NCI-H1105 treated with DMSO at 0.1 percent for 48 hours (cell line): ENCODE measurements at regions not wholly inside any gene's neighbourhood (a gene's known extent, or its start where the extent isn't known, plus 50 kb on each side); places are given as distances from the start of the nearest gene placed in this dataset.
"Not testable (repeated sequence)": the region's sequence is repeated elsewhere in the genome, so short reads cannot be mapped to it uniquely, and the experiment has no call there.

Source experiments
- DNase-seq: peaks from one replicate; lab custom pipeline; 2025; lab: John Stamatoyannopoulos, UW

DNA sequence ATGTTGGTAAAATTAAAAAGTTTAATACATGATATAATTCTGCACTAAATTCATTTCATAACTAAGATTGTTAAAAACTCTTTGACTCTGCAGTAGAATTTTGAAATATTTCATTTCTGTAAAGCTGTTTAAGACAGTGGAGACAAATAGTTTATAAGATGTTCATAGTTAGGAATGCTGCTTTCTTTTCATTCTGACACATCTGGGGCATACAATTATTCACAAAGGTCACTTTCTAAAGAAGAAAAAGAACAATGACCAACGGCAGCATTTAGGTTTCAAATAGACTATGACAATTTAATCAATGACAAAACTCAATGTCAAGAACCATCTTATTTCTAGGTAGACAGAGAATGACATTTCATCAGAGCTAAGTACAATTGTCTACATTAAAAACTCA is 1422.1 kb downstream of the PCDH9 start:
- no peak for DNase-seq

DNA sequence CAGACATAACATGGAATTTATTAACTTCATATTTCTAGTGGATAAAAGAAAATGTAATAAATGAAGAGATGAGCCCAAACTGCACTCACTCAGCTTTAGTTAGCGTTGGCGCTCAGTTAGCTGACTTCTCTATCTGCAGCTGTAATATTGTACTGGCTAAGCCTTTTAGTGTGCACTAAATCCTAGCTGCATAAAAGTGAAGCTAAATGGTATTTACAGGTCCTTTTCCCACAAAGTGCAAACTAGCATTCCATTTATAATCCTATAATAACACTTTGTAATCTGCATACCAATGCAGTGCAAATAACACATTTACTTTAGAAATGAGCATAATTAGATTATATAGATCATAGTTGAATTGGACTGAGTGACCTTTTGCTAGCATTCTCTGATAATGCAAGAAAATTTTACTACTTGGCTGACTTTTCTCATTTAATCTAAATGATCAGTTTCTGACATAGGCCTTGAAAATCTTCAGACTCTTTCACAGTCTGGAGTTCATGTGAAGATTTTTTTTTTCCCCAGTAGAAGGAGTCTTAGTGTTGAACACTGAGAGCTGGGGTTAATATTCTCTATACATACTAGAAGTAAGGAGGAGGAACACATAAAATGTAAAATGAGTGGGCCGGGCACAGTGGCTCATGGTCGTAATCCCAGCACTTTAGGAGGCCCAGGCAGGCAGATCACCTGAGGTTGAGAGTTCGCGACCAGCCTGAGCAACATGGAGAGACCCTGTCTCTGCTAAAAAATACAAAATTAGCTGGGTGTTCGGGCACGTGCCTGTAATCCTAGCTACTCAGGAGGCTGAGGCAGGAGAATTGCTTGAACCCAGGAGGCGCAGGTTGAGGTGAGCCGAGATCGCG is 1426.4 kb downstream of the PCDH9 start:
- no peak for DNase-seq

- DNase-seq, result no peak
Measured at GRCh38 chr13:65789815-65790214, 1440.3 kb downstream of the PCDH9 start.

- no peak for DNase-seq
Measured at GRCh38 chr13:65787082-65787481, 1443.1 kb downstream of the PCDH9 start.

DNA sequence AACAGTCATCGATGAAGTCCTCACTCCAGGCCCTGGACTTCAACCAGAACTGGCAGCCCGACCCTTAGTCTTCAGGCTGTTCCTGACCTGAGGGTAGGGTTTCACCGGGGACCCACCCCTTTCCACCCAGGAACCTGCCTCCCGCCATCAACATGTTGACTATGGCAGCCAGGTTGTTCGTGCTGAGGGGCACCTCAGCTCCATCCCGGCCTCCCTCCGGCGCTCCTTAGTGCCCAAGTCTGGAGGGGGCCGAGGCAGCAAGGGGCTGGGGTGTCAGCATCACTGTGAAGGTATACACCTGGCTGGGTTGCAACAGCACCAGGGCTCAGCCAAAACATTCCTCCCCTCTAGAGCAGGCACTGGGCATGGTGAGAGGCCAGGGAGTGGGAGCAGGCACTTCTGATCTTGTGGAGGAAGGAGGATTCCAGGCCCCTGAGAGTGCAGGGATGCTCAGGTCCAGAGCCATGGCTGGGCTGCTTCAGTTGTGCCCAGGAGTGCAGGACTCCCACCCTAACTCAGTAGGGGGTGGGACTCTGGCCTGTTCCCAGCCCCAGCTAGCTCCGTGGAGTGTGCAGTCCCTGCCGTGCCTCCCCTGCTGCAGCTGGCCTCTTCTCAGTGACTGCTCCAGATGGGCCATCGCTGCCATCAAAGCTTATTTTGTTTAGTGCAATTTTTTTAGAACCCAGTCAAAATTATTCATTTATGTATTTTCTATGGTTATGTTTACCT is 1445.9 kb downstream of the PCDH9 start:
- no peak for DNase-seq

- DNase-seq, result no peak
Measured at GRCh38 chr13:65783383-65783782, 1446.8 kb downstream of the PCDH9 start.

DNA sequence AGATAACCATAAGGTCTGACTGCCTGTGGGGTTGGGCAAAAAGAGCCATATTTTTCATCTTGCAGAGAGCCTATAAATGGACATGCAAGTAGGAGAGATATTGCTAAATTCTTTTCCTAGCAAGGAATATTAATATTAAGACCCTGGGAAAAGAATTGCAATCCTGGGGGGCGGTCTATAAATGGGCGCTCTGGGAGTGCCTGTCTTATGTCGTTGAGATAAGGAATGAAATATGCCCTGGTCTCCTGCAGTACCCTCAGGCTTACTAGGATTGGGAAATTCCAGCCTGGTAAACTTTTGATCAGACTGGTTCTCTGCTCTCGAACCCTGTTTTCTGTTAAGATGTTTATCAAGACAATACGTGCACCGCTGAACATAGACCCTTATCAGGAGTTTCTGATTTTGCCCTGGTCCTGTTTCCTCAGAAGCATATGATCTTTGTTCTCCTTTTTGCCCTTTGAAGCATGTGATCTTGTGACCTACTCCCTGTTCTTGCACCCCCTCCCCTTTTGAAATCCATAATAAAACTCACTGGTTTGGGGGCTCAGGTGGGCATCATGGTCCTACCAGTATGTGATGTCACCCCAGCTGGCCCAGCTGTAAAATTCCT is 1458.3 kb downstream of the PCDH9 start:
- not testable (repeated sequence) for DNase-seq

- DNase-seq, result no peak
Measured at GRCh38 chr13:65768545-65768944, 1461.6 kb downstream of the PCDH9 start.

DNA sequence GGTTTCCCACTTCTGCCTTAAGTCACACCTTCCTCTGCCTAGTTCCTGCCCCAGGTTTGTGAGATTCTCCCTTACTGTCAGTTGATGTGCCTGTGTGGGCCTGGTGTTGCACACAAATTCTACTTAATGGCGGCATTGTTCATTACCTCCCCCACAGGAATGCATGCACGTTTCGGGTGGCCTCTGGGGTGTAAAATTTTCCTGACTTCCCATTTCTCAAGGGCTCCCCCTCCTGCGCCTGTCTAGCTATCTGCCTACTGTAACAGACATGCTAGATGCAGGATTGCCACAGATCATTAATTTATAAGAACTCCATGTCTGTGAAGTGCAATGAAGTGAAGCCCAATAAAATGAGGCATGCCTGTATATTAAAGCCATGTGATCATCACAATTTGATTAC is 1466.3 kb downstream of the PCDH9 start:
- no peak for DNase-seq

- no peak for DNase-seq
Measured at GRCh38 chr13:65762012-65762411, 1468.1 kb downstream of the PCDH9 start.

- DNase-seq, result no peak
Measured at GRCh38 chr13:65756071-65756671, 1474.0 kb downstream of the PCDH9 start.

DNA sequence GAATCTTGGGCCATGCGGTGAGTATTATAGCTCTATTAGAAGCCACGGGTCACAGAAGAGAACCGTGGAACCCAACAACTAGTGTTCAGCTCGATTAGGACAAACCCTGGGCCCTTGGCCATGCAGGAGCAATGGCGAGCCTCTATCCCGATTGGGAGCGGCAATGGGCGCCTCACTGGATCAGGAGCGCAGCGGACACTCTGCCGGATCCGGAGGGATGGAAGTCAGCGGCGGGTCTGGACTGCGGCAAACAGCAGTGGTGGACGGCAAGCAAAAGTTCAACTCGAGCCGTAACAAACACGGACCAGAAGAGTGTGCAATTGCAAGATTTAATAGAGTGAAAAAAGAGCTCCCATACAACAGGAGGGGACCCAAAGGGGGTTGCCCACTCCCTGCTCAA is 1481.9 kb downstream of the PCDH9 start:
- DNase-seq, result no peak

- DNase-seq, result no peak
Measured at GRCh38 chr13:65746406-65746921, 1483.7 kb downstream of the PCDH9 start.

DNA sequence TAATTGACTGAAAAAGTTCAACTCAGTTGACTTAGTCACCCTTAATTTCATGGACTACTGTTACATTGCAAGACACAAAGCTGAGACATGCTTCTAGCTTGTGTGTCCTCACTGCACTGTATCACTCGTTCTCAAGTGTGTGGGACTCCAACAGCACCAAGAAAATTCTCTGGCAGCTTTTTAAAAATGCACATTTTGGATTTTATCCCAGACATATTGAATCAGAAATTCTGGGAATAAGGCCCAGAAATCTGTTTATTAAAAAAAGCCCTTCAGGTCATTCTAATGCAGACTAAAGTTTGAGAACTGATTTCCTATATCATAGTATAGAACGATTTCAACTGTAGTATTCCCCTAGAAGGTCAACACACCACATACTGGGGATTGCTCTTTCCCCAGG is 1485.3 kb downstream of the PCDH9 start:
- DNase-seq, result no peak

GRCh38 chr13:65733110-65733509 is 1497.0 kb downstream of the PCDH9 start:
- no peak for DNase-seq

GRCh38 chr13:65727070-65727469 is 1503.1 kb downstream of the PCDH9 start:
- no peak for DNase-seq

- no peak for DNase-seq
Measured at GRCh38 chr13:65725006-65725405, 1505.1 kb downstream of the PCDH9 start.

GRCh38 chr13:65724226-65724625 is 1505.9 kb downstream of the PCDH9 start:
- no peak for DNase-seq

GRCh38 chr13:65722506-65722905 is 1507.6 kb downstream of the PCDH9 start:
- DNase-seq, result no peak

DNA sequence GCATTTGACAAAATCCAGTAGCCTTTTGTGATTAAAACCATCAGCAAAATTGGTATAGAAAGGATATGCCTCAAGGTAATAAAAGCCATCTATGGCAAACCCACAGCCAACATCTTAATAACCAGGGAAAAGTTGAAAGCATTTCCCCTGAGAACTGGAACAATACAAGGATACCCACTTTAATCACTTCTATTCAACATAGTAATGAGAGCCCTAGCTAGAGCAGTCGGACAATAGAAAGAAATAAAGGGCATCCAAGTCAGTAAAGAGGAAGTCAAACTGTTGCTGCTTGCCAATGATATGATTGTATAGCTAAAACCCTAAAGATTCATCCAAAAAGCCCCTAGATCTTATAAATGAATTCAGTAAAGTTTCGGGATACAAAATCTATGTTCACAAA is 1510.3 kb downstream of the PCDH9 start:
- no peak for DNase-seq

DNA sequence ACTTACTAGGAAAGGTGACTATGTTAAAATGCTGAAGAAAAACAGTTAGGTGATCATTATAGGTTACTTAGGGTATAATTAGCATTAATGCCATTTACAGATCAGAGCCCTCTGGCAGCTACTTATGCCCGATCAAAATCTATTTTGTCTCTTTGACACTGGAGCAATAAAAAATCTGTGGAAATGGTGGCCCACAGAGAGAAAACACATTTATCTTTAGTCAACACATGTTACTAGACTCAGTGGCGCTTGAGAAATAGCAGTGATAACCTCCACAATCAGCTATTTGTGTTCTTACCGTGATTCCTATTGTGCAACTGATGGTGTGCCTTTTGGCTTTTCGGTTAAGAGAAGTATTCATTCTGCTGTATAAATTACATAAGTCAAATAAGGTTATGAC is 1519.6 kb downstream of the PCDH9 start:
- DNase-seq, result no peak

GRCh38 chr13:65697843-65698242 is 1532.3 kb downstream of the PCDH9 start:
- DNase-seq, result no peak
